PC-9 (cell line): ENCODE measurements at regions not wholly inside any gene's neighbourhood (a gene's known extent, or its start where the extent isn't known, plus 50 kb on each side); places are given as distances from the start of the nearest gene placed in this dataset.

Experiments used
- EZH2 ChIP-seq: fragments of 200-600 bp; sonication (generic); IDR thresholded peaks from 2 replicates; pipeline ENCODE4 v1.8.0; 2017; ENCODE audit warnings: antibody characterized with exemption, low read depth
- TF ChIP-seq, protein P1 (sequence below): fragments of 200-600 bp; sonication (generic); conservative IDR thresholded peaks from 2 replicates; pipeline ENCODE4 v1.6.1; 2017; ENCODE audit warnings: mixed run types, antibody characterized with exemption, mild to moderate bottlenecking, moderate library complexity

DNA sequence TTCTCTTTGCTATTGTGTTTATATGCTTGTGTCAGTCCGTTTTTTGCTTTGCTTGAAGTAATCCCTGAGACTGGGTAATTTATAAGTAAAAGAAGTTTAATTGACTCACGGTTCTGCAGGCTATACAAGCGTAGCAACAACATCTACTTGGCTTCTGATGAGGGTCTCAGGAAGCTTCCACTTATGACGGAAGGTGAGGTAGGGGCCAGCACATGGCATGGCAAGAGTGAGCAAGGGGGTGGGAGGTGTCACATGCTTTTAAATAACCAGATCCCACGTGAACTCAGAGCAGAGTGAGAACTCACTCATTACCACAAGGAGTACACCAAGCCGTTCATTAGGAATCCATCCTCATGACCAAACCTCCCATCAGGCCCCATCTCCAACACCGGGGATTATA lies 540.3 kb downstream of the TDRD15 start:
- TF ChIP-seq, protein P1, sequence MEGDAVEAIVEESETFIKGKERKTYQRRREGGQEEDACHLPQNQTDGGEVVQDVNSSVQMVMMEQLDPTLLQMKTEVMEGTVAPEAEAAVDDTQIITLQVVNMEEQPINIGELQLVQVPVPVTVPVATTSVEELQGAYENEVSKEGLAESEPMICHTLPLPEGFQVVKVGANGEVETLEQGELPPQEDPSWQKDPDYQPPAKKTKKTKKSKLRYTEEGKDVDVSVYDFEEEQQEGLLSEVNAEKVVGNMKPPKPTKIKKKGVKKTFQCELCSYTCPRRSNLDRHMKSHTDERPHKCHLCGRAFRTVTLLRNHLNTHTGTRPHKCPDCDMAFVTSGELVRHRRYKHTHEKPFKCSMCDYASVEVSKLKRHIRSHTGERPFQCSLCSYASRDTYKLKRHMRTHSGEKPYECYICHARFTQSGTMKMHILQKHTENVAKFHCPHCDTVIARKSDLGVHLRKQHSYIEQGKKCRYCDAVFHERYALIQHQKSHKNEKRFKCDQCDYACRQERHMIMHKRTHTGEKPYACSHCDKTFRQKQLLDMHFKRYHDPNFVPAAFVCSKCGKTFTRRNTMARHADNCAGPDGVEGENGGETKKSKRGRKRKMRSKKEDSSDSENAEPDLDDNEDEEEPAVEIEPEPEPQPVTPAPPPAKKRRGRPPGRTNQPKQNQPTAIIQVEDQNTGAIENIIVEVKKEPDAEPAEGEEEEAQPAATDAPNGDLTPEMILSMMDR = no peak
- TF ChIP-seq EZH2 = no peak
